Hepatocyte (in vitro differentiated cells): ENCODE measurements at regions not wholly inside any gene's neighbourhood (a gene's known extent, or its start where the extent isn't known, plus 50 kb on each side); places are given as distances from the start of the nearest gene placed in this dataset.

Source experiments
- DNase-seq: peaks from one replicate; pipeline ENCODE4 v3.0.0-alpha.2; 2016; ENCODE audit warnings: low spot score
- H2AFZ ChIP-seq: fragments of 200-600 bp; sonication (generic); 2 replicates; pipeline ENCODE4 v1.6.0; 2016; ENCODE audit warnings: antibody characterized with exemption, mild to moderate bottlenecking
- H3K27ac ChIP-seq: fragments of 200-600 bp; sonication (generic); 2 replicates; pipeline ENCODE4 v1.5.1; 2016; ENCODE audit warnings: mild to moderate bottlenecking
- H3K27me3 ChIP-seq: fragments of 200-600 bp; sonication (generic); 2 replicates; pipeline ENCODE4 v1.6.1; 2016
- H3K36me3 ChIP-seq: fragments of 200-600 bp; sonication (generic); replicated peaks from 2 replicates; pipeline ENCODE4 v1.5.1; 2016; ENCODE audit warnings: low read depth; ENCODE audit not compliant: insufficient read depth
- H3K4me1 ChIP-seq: fragments of 200-600 bp; sonication (generic); 2 replicates; pipeline ENCODE4 v1.5.1; 2016; ENCODE audit warnings: mild to moderate bottlenecking, moderate library complexity; ENCODE audit not compliant: insufficient read depth
- H3K4me2 ChIP-seq: fragments of 200-600 bp; sonication (generic); 2 replicates; pipeline ENCODE4 v1.6.0; 2016
- H3K4me3 ChIP-seq: fragments of 200-600 bp; sonication (generic); 2 replicates; pipeline ENCODE4 v1.5.1; 2016; ENCODE audit warnings: mild to moderate bottlenecking
- H3K79me2 ChIP-seq: fragments of 200-600 bp; sonication (generic); 2 replicates; pipeline ENCODE4 v1.6.0; 2017; ENCODE audit warnings: mild to moderate bottlenecking
- H3K9me2 ChIP-seq: fragments of 200-600 bp; sonication (generic); replicated peaks from 2 replicates; pipeline ENCODE4 v1.6.0; 2017; ENCODE audit warnings: mild to moderate bottlenecking; ENCODE audit not compliant: insufficient read depth
- H3K9me3 ChIP-seq: fragments of 200-600 bp; sonication (generic); 2 replicates; pipeline ENCODE4 v1.5.1; 2016; ENCODE audit warnings: low read depth, mild to moderate bottlenecking
- H4K20me1 ChIP-seq: fragments of 200-600 bp; sonication (generic); 2 replicates; pipeline ENCODE4 v1.6.0; 2016; ENCODE audit warnings: mild to moderate bottlenecking; ENCODE audit not compliant: insufficient read depth, poor library complexity, severe bottlenecking
- CTCF ChIP-seq: fragments of 200-600 bp; sonication (generic); IDR thresholded peaks from 2 replicates; pipeline ENCODE4 v1.5.1; 2016; ENCODE audit warnings: antibody characterized with exemption, mild to moderate bottlenecking; ENCODE audit not compliant: poor library complexity
- EZH2 ChIP-seq: fragments of 200-600 bp; sonication (generic); IDR thresholded peaks from 2 replicates; pipeline ENCODE4 v1.6.1; 2016; ENCODE audit warnings: antibody characterized with exemption, mild to moderate bottlenecking, borderline replicate concordance
- EZH2phosphoT487 ChIP-seq: fragments of 200-600 bp; sonication (generic); IDR thresholded peaks from one replicate; pipeline ENCODE4 v1.6.1; 2018; ENCODE audit warnings: antibody characterized with exemption, mild to moderate bottlenecking, low read depth, moderate library complexity; ENCODE audit not compliant: unreplicated experiment, severe bottlenecking
- WGBS: methylation state at CpG from one replicate; pipeline ENCODE4 v1.1.6; 2016; ENCODE audit warnings: low lambda C conversion rate; ENCODE audit errors: missing lambda C conversion rate; 5-methylcytosine and 5-hydroxymethylcytosine counted together

DNA sequence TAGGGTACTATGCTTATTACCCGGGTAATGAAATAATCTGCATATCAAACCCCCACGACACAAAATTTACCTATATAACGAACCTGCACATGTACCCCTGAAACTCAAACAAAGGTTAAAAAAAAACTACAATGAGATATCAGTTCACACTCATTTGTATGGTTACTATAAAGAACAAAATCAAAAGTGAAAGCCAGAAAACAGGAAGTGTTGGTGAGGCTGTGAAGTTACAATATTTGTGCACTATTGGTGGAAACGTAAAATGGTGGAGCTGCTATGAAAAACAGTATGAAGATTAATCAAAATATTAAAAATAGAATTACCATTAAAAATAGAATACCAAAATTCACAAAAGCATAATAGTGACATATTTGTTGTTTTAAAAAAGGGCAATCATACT lies 128.9 kb downstream of the ZIC1 start:
- no peak for DNase-seq
- Histone ChIP-seq H3K79me2 (no peaks in the 10 kb centered on the region), H3K4me3 (no peak overlapping the region), H3K27me3 (no peaks in the 10 kb centered on the region), H2AFZ (no peak overlapping the region), H3K27ac (no peak overlapping the region), H4K20me1 (no peaks in the 10 kb centered on the region), H3K9me3 (no peaks in the 10 kb centered on the region), H3K4me1 (no peaks in the 10 kb centered on the region), H3K9me2 (no peaks in the 10 kb centered on the region), H3K36me3 (no peaks in the 10 kb centered on the region), H3K4me2 (no peak overlapping the region)
- WGBS, result 88% methylated on average over 4 of the region's 4 CpGs
- TF ChIP-seq CTCF (no peak), EZH2 (no peak), EZH2phosphoT487 (no peak)

DNA sequence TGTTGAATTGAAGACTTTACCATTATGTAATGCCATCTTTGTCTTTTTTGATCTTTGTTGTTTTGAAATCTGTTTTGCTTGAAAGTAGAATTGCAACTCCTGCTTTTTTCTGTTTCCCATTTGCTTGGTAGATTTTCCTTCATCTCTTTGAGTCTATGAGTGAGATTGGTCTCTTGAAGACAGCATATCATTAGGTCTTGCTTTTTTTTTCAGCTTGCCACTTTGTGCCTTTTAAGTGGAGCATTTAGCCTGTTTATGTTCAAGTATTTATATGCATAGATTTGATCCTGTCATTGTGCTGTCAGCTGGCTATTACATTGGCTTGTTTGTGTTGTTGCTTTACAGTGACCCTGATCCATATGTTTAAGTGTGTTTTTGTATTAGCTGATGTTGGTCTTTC lies 131.8 kb downstream of the ZIC1 start:
- no peak overlapping the region for H3K4me3 ChIP-seq
- no peak for TF ChIP-seq EZH2
- no peak for TF ChIP-seq CTCF
- TF ChIP-seq EZH2phosphoT487, result no peak
- no peaks in the 10 kb centered on the region for H3K36me3 ChIP-seq
- H3K79me2 ChIP-seq, result no peaks in the 10 kb centered on the region
- no peaks in the 10 kb centered on the region for H3K4me1 ChIP-seq
- H3K27ac ChIP-seq, result no peak overlapping the region
- no peak for DNase-seq
- H3K9me3 ChIP-seq, result no peaks in the 10 kb centered on the region
- H3K9me2 ChIP-seq, result no peaks in the 10 kb centered on the region
- no peak overlapping the region for H3K4me2 ChIP-seq
- H2AFZ ChIP-seq, result no peak overlapping the region
- H3K27me3 ChIP-seq, result no peaks in the 10 kb centered on the region
- no peaks in the 10 kb centered on the region for H4K20me1 ChIP-seq

GRCh38 chr3:147544290-147544689 lies 135.1 kb downstream of the ZIC1 start:
- no peaks in the 10 kb centered on the region for H3K9me2 ChIP-seq
- H3K4me3 ChIP-seq, result no peak overlapping the region
- no peaks in the 10 kb centered on the region for H3K36me3 ChIP-seq
- DNase-seq, result no peak
- H3K4me1 ChIP-seq, result no peaks in the 10 kb centered on the region
- H3K27ac ChIP-seq, result no peak overlapping the region
- no peaks in the 10 kb centered on the region for H3K27me3 ChIP-seq
- H3K4me2 ChIP-seq, result no peak overlapping the region
- no peaks in the 10 kb centered on the region for H3K79me2 ChIP-seq
- TF ChIP-seq EZH2phosphoT487 (no peak), EZH2 (no peak), CTCF (no peak)
- no peaks in the 10 kb centered on the region for H3K9me3 ChIP-seq
- H2AFZ ChIP-seq, result no peak overlapping the region
- no peaks in the 10 kb centered on the region for H4K20me1 ChIP-seq

DNA sequence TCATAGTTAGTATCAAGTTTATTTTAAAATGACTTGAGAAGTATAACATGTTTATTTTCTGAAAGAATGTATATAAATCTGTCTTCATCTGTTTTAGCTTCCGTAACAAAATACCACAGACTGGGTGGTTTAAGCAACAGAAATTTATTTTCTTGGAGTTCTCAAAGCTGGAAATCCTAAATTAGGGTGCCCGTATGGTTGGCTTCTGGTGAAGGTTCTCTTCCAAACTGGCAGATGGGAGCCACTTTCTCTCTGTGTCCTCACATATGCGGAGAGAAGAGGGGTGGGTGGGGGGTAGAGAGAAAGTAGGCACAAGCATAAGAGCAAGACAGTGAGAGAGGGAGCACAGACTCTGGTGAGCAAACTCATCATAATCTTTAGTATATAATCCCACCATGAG lies 142.3 kb downstream of the ZIC1 start:
- Histone ChIP-seq H3K9me3 (no peaks in the 10 kb centered on the region), H3K27me3 (no peaks in the 10 kb centered on the region), H2AFZ (no peak overlapping the region), H3K4me1 (no peaks in the 10 kb centered on the region), H3K79me2 (no peaks in the 10 kb centered on the region), H4K20me1 (no peaks in the 10 kb centered on the region), H3K27ac (no peak overlapping the region), H3K36me3 (no peaks in the 10 kb centered on the region), H3K9me2 (no peaks in the 10 kb centered on the region), H3K4me2 (no peak overlapping the region), H3K4me3 (no peak overlapping the region)
- TF ChIP-seq EZH2phosphoT487 (no peak), CTCF (no peak), EZH2 (no peak)
- no peak for DNase-seq
- 87% methylated on average over 3 of the region's 3 CpGs for WGBS
